Kidney epithelial cell (primary cell): ENCODE measurements at regions not wholly inside any gene's neighbourhood (a gene's known extent, or its start where the extent isn't known, plus 50 kb on each side); places are given as distances from the start of the nearest gene placed in this dataset.
"Not testable (repeated sequence)": the region's sequence is repeated elsewhere in the genome, so short reads cannot be mapped to it uniquely, and the experiment has no call there.

Source experiments
- DNase-seq: peaks from one replicate; pipeline ENCODE4 v3.0.0-alpha.2; 2010; ENCODE audit warnings: low read depth
- H3K27me3 ChIP-seq: 2 replicates; pipeline ENCODE4 v1.6.0; 2011; ENCODE audit warnings: low read length; ENCODE audit not compliant: control insufficient read depth, insufficient read depth
- H3K36me3 ChIP-seq: 2 replicates; pipeline ENCODE4 v1.5.1; 2011; ENCODE audit warnings: low read length; ENCODE audit not compliant: control insufficient read depth, insufficient read depth
- H3K4me3 ChIP-seq: 2 replicates; pipeline ENCODE4 v1.5.1; 2011; ENCODE audit warnings: low read depth, mild to moderate bottlenecking, control low read depth, low read length
- TF ChIP-seq, protein P1 (sequence below): IDR thresholded peaks from 2 replicates; pipeline ENCODE4 v1.5.1; 2011; ENCODE audit warnings: mild to moderate bottlenecking, moderate library complexity, low read length, control low read depth, inconsistent platforms; ENCODE audit not compliant: insufficient read depth, poor library complexity, severe bottlenecking

DNA sequence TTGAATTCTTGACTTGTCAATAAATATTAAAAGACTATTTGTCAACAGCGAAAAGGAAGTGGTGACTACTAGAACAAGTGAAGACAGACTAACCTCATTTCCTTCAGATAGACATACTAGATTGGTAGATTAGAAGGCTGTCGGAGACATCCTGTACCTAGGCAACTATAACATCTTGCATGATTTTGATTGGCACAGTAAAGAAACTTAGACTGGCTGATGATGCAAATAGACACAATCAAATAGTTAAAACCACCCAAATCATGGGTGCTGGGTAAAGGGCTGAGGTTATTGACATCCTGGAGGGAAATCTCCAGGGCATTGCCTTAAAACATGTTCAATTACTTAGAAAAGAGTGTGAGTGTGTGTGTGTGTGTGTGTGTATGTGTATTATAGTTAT is 85.9 kb upstream of the EDEM3 start:
- Histone ChIP-seq H3K36me3 (no peaks in the 10 kb centered on the region), H3K4me3 (no peak overlapping the region), H3K27me3 (no peaks in the 10 kb centered on the region)
- DNase-seq, result no peak
- TF ChIP-seq, protein P1, sequence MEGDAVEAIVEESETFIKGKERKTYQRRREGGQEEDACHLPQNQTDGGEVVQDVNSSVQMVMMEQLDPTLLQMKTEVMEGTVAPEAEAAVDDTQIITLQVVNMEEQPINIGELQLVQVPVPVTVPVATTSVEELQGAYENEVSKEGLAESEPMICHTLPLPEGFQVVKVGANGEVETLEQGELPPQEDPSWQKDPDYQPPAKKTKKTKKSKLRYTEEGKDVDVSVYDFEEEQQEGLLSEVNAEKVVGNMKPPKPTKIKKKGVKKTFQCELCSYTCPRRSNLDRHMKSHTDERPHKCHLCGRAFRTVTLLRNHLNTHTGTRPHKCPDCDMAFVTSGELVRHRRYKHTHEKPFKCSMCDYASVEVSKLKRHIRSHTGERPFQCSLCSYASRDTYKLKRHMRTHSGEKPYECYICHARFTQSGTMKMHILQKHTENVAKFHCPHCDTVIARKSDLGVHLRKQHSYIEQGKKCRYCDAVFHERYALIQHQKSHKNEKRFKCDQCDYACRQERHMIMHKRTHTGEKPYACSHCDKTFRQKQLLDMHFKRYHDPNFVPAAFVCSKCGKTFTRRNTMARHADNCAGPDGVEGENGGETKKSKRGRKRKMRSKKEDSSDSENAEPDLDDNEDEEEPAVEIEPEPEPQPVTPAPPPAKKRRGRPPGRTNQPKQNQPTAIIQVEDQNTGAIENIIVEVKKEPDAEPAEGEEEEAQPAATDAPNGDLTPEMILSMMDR, result no peak

DNA sequence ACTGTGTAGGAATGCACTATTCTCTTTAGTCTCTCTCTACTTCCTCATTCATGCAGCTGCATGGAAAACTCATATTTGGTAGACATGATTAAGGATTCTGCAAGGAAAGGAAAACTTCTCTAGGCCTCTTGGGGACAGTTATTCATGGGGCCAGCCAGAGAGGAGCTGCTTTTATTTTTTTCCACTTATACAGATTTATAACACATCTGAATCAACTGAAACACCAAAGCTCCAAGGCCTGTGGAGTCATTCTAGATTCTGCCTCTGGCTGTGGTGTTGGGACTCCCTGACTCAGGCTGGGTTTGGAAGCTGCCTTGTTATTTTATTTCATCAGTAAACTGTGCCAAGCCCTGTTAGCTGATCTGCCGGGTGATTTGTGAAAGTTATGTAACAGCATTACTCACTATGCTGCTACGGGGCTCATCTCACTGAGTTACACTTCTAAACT is 83.9 kb upstream of the EDEM3 start:
- TF ChIP-seq, protein P1, result no peak

DNA sequence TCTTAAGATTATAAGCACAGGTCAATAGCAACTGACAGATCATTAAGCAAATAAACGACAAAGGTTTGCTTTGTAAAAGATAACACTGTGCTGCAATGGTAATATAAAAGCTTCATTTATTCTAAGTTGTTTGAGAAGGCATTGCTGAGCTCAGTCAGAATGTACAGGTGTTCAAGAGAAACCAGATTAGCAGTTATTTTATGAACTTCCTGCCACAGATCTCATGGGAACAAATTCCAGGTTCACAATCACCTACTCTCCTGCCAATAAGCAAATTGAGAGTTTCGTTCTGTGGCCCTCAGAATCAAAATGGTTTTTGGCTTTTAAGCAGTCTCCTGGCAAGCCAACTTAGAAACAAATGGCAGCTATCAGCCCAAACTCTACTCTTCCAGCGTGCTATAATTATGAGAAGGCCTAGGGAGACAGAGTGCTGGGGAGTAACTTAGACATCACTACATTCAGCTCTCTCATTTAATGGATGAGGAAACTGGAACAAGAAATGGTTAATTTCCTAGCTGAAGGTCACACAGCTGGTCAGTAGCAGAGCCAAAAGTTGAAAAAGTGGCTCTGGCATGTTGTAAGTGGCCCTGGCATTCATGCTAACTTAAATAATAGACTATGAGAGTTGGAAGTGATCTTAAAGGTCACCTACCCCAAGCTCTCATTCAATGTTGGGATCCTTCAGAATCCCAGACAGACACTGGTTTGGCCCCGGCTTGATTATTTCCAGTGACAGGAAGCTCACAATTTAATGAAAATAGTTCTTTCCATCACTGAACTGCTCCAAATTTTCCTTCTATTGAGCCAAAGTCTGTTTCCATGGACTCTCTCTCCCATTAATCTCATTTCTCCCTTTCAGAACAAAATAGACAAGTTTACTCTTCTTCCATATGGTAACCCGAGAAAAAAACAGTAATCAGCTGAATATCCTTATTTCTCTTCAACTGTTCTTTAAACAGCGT is 82.6 kb upstream of the EDEM3 start:
- DNase-seq, result no peak
- TF ChIP-seq, protein P1, result no peak

More for the DNA sequence above, 83.9 kb upstream of the EDEM3 start:
- no peaks in the 10 kb centered on the region for H3K27me3 ChIP-seq
- no peak overlapping the region for H3K4me3 ChIP-seq
- no peaks in the 10 kb centered on the region for H3K36me3 ChIP-seq
- DNase-seq, result peak; percentile 44

DNA sequence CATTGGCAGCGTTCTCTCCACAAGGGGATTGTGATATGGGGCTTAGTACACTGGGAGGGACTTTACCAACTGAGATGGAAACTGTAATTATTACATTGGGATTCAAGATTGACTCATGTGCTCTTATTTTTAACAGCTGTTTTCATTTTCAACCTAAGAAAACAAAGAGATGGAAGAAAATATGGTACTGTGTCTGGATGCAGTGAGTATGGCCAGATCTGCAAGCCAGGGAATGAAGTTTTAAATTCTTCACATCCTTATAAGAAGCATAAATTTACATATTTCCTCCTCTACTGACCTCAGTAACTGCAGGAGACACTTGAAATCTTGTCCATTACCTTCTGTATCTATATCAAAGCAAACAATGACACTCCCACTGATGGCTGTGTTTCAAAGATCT is 81.5 kb upstream of the EDEM3 start:
- no peak overlapping the region for H3K4me3 ChIP-seq
- TF ChIP-seq, protein P1, result no peak
- no peaks in the 10 kb centered on the region for H3K27me3 ChIP-seq
- DNase-seq, result no peak
- H3K36me3 ChIP-seq, result no peaks in the 10 kb centered on the region

More for the DNA sequence above, 82.6 kb upstream of the EDEM3 start:
- H3K4me3 ChIP-seq, result no peak overlapping the region
- H3K27me3 ChIP-seq, result no peaks in the 10 kb centered on the region
- H3K36me3 ChIP-seq, result no peaks in the 10 kb centered on the region

DNA sequence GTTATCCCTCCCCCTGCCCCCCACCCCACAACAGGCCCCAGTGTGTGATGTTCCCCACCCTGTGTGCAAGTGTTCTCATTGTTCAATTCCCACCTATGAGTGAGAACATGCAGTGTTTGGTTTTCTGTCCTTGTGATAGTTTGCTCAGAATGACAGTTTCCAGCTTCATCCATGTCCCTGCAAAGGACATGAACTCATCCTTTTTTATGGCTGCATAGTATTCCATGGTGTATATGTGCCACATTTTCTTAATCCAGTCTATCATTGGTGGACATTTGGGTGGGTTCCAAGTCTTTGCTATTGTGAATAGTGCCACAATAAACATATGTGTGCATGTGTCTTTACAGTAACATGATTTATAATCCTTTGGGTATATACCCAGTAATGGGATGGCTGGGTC is 79.3 kb upstream of the EDEM3 start:
- H3K27me3 ChIP-seq, DNase-seq, H3K36me3 ChIP-seq, H3K4me3 ChIP-seq: not testable (repeated sequence)

DNA sequence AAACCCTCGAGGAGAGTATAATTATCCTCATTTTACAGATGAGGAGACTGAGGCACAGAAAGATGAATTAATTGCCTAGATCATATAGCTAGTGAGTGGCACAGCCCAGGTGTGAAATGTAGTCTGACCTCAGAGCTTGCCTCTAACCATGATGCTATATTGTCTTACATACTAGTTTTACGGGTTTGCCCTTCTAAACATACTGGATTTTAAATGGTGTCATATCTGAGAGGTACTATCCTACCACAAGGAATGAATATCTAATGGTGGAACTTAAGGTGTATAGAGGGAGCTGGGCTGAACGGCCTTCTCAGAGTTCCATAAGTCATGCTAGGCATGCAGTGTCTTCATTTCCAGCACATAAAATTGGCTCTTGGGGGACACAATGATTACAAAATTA is 77.9 kb upstream of the EDEM3 start:
- DNase-seq, result no peak
- Histone ChIP-seq H3K36me3 (no peaks in the 10 kb centered on the region), H3K27me3 (no peaks in the 10 kb centered on the region), H3K4me3 (no peak overlapping the region)
- TF ChIP-seq, protein P1, result no peak

DNA sequence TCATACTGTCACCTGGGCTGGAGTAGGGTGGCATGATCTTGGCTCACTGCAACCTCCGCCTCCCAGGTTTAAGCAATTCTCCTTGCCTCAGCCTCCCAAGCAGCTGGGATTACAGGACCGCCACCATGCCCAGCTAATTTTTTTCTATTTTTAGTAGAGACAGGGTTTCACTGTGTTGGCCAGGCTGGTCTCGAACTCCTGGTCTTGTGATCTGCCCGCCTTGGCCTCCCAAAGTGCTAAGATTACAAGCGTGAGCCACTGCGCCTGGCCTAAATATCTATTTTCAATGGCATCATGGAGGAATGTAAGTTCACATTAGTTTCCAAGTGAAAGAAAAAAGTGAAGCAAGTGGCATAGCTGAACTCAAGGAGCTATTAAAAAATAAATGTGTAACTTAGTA is 74.8 kb upstream of the EDEM3 start:
- H3K36me3 ChIP-seq, H3K4me3 ChIP-seq, H3K27me3 ChIP-seq, DNase-seq: not testable (repeated sequence)
